HUES6 (cell line): ENCODE measurements at regions not wholly inside any gene's neighbourhood (a gene's known extent, or its start where the extent isn't known, plus 50 kb on each side); places are given as distances from the start of the nearest gene placed in this dataset.
"Not testable (repeated sequence)": the region's sequence is repeated elsewhere in the genome, so short reads cannot be mapped to it uniquely, and the experiment has no call there.

ENCODE experiments used
- H3K27ac ChIP-seq: 2 replicates; pipeline ENCODE4 v1.7.0; 2013; ENCODE audit warnings: low read depth, mild to moderate bottlenecking, low read length, inconsistent platforms
- H3K27me3 ChIP-seq: 2 replicates; pipeline ENCODE4 v1.6.1; 2013; ENCODE audit warnings: low read length; ENCODE audit not compliant: control insufficient read depth, insufficient read depth
- H3K36me3 ChIP-seq: 2 replicates; pipeline ENCODE4 v1.6.1; 2013; ENCODE audit warnings: low read length; ENCODE audit not compliant: control insufficient read depth, insufficient read depth
- H3K4me1 ChIP-seq: 2 replicates; pipeline ENCODE4 v1.6.1; 2013; ENCODE audit warnings: low read length; ENCODE audit not compliant: control insufficient read depth, insufficient read depth
- H3K4me3 ChIP-seq: 2 replicates; pipeline ENCODE4 v1.5.1; 2013; ENCODE audit warnings: low read depth, low read length
- H3K9ac ChIP-seq: one replicate; pipeline ENCODE4 v1.6.1; 2013; ENCODE audit warnings: mild to moderate bottlenecking, low read length
- H3K9me3 ChIP-seq: 2 replicates; pipeline ENCODE4 v1.6.1; 2013; ENCODE audit warnings: low read depth, low read length; ENCODE audit not compliant: control insufficient read depth, insufficient read depth

DNA sequence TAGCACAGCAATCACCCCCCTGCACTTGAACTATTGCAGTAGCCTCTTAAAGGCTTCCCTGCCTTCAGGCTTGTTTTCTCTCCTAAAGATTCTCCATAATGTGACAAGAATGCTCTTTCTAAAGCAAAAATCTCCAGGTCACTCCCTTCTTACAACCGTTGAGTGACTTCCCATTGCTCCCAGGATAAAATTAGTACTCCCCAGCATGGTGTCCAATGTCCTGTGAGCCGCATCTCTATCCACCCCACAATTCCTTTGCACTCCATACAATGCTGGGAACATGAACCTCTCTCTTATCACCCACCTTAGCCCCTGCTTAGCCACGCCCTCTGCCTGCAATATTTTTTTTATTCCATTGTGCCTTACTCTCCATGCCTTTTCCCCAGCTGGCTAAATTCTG lies 85.7 kb upstream of the SHISA3 start:
- Histone ChIP-seq H3K4me1 (peaks cover 35% of the 10 kb centered on the region), H3K36me3 (no peaks in the 10 kb centered on the region), H3K9ac (no peak overlapping the region), H3K4me3 (no peak overlapping the region), H3K9me3 (peaks cover 15% of the 10 kb centered on the region), H3K27ac (no peak overlapping the region), H3K27me3 (no peaks in the 10 kb centered on the region)

DNA sequence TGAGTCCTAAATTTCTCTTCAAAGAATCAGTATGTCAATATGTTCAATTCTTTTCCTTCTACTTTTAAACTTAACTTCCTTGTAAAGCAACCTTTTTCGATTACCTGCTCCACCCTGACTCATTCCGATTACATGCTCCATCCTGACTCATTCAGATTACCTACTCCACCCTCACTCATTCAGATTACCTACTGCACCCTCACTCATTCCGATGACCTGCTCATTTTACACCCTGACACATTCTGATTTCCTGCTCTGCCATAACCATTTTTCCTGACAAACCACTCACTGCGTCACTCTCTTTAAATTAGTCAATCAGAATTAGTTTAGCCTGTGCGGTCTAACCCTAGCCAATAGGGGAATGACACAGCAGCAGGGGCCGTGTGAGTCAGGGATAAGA lies 83.9 kb upstream of the SHISA3 start:
- not testable (repeated sequence) for H3K27ac ChIP-seq, H3K36me3 ChIP-seq, H3K4me3 ChIP-seq, H3K27me3 ChIP-seq, H3K9ac ChIP-seq
- Histone ChIP-seq H3K4me1 (peaks cover 35% of the 10 kb centered on the region), H3K9me3 (peaks cover 15% of the 10 kb centered on the region)

DNA sequence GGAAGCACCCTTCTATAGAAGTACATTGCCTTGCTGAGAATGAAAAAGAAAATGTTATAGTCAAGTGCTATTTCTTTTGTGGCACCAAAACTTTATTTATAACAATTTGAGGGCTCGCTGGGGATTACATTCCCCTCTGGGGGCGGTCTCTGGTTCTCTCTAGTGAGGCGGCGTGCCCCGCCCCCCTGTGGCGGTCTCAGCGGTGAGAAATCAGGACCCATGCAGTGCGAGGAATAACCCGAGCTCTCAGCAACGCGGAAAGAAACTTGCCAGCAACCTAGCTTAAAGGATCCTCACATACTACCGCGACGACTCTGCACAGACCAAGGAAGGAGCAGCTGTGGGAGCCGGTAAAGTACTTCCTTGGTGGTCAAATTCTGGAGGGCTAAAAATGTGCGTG lies 83.4 kb upstream of the SHISA3 start:
- Histone ChIP-seq H3K9ac (no peak overlapping the region), H3K4me1 (peaks cover 38% of the 10 kb centered on the region), H3K27me3 (no peaks in the 10 kb centered on the region), H3K36me3 (no peaks in the 10 kb centered on the region), H3K27ac (no peak overlapping the region), H3K9me3 (peaks cover 15% of the 10 kb centered on the region), H3K4me3 (no peak overlapping the region)

DNA sequence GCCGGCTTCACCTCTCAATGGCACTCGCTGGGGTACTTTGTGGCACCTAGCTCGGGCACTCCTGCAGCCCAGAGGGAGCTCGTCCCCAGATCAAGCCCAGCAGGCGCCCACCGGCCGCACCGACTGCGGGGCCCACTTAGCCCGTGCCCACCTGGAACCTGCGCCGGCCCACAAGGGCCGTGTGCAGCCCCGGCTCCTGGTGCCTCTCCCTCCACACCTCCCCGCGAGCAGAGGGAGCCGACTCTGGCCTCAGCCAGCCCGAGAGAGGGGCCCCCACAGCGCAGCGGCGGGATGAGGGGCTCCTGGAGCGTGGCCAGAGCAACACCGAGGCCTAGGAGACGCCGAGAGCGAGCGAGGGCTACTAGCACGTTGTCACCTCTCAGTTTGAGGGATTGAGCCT lies 82.1 kb upstream of the SHISA3 start:
- H3K27ac ChIP-seq: no peak overlapping the region

DNA sequence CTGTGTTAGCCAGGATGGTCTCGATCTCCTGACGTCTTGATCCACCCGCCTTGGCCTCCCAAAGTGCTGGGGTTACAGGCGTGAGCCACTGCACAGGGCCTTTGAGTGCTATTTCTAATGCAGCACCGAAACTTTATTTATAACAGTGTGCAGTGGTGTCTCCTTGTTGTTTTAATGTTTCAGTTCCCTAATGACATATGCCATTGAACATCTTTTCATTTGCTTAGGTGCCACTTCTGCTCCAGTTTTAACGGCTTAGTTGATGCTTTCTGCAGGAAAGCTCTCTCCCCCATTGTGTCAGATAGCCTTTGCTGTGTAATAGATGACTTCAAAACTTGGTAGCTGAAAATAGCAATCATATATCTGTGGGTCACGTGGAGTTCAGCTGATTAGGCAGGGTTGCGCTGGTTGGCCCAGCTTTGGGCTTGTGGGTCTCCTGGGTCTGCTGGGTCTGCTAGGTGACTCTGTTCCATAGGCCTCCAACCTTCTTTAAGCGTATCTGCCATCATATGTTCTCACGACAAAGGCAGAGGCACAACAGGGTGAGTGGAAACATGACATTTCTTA lies 76.4 kb upstream of the SHISA3 start:
- H3K9ac ChIP-seq: no peak overlapping the region
- no peak overlapping the region for H3K27ac ChIP-seq
- H3K36me3 ChIP-seq: no peaks in the 10 kb centered on the region
- peaks cover 8% of the 10 kb centered on the region; the same call in 1 of the 2 replicates for H3K9me3 ChIP-seq
- no peak overlapping the region for H3K4me3 ChIP-seq
- no peaks in the 10 kb centered on the region for H3K27me3 ChIP-seq
- H3K4me1 ChIP-seq: peaks cover 9% of the 10 kb centered on the region

More for the DNA sequence above, 82.1 kb upstream of the SHISA3 start:
- no peaks in the 10 kb centered on the region for H3K36me3 ChIP-seq
- no peak overlapping the region for H3K4me3 ChIP-seq
- H3K9ac ChIP-seq: no peak overlapping the region
- no peaks in the 10 kb centered on the region for H3K27me3 ChIP-seq
- H3K4me1 ChIP-seq: peaks cover 32% of the 10 kb centered on the region
- peaks cover 15% of the 10 kb centered on the region for H3K9me3 ChIP-seq

DNA sequence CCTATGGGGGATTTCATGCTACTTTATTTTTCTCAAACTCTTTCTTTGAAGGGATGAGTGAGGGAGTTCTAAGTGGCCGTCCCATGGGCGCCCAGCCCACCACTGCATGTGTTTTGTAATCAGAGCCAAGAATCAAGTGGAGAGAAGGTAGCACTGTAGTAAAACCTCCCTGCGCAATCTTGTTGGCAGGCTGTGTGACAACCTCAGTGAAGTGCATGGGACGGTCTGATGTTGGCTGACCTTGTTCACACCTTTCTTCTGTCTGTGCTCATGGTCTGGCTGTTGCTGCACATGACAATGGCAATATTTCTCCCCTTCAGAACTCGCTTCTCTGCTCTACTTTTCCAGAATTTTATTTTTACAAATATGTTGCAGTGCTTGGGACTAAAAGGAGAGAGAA lies 71.2 kb upstream of the SHISA3 start:
- Histone ChIP-seq H3K4me3 (no peak overlapping the region), H3K36me3 (no peaks in the 10 kb centered on the region), H3K4me1 (peaks cover 7% of the 10 kb centered on the region), H3K27ac (no peak overlapping the region), H3K9me3 (peaks cover 8% of the 10 kb centered on the region; the same call in 1 of the 2 replicates), H3K9ac (no peak overlapping the region), H3K27me3 (no peaks in the 10 kb centered on the region)

DNA sequence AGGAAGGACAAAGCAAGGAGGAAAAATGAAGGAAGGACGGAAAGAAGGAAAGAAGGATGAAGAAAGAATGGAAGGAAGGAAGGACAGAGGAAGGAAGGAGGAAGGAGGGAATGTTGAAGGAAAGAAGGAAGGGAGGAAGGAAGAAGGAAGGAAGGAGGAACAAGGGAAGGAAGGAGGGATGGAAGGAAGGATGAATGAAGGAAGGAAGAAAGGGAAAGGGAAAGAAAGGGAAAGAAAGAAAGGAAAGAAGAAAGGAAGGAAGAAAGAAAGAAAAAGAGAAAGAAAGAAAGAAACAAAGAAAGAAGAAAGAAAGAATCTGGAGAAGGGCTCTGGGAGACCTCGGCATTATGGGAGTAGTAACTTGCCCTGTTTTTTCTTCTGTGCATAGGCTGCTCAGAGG lies 70.8 kb upstream of the SHISA3 start:
- H3K9ac ChIP-seq: no peak overlapping the region
- H3K27me3 ChIP-seq: no peaks in the 10 kb centered on the region
- no peak overlapping the region for H3K27ac ChIP-seq
- no peaks in the 10 kb centered on the region for H3K36me3 ChIP-seq
- peaks cover 7% of the 10 kb centered on the region for H3K4me1 ChIP-seq
- no peak overlapping the region for H3K4me3 ChIP-seq
- H3K9me3 ChIP-seq: peaks cover 5% of the 10 kb centered on the region; the same call in 1 of the 2 replicates

DNA sequence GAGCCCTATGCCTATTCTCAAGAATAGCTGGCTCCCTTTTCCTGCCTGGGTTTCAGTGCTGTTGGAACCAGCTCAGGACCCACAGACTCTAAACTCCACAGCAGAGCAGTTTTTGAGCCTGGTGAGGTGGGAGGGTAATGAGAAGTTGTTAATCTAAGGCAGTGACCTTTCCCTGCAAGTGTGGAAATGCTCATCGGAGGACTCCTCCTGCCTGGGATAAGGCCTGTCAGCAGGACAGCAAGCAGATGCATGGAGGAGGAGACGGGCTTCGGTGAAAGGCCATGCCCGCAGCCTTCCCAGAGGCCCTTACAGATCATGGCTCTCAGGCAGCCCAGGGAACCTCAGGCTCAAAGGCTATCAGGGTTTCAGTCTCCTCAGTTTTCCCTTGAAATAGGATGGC lies 70.0 kb upstream of the SHISA3 start:
- H3K4me1 ChIP-seq: peaks cover 7% of the 10 kb centered on the region
- H3K36me3 ChIP-seq: no peaks in the 10 kb centered on the region
- no peaks in the 10 kb centered on the region for H3K27me3 ChIP-seq
- H3K27ac ChIP-seq: no peak overlapping the region
- H3K9ac ChIP-seq: no peak overlapping the region
- peaks cover 5% of the 10 kb centered on the region; the same call in 1 of the 2 replicates for H3K9me3 ChIP-seq
- no peak overlapping the region for H3K4me3 ChIP-seq

DNA sequence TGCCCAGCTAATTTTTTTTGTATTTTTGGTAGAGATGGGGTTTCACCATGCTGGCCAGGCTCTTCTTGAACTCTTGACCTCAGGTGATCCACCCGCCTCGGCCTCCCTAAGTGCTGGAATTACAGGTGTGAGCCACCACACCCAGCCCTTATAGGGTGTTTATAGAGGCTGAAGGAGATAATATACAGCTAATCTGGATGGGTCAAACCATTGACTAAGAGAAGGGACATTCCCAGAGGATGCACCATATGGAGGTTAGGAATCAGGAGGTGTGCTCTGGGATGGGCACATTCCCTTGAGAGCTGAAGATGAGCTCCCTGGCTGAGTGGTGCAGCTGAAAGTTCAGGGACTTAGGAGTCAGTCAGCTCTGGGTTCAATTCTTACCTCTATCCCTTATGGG lies 68.3 kb upstream of the SHISA3 start:
- Histone ChIP-seq H3K4me3 (no peak overlapping the region), H3K27ac (no peak overlapping the region), H3K36me3 (no peaks in the 10 kb centered on the region), H3K9me3 (no peaks in the 10 kb centered on the region), H3K4me1 (peaks cover 7% of the 10 kb centered on the region), H3K27me3 (no peaks in the 10 kb centered on the region), H3K9ac (no peak overlapping the region)

DNA sequence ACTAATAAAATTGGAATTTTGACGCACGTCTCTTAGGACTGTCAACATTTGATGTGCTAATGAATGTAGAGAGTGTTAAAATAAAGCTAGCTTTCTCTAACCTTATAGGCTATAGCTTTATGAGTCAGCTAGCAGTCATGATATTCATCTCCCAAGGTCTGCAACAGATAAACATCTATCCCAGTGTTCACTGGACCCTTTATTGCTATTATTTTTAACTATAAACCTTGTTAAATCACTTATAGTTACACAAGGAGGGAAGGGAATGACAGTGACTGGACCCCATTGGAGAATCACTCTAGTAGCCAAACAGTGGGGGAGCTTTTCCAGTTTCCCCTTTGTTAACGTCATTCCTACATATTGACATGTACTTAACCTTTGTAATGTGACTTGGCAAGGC lies 67.9 kb upstream of the SHISA3 start:
- H3K27ac ChIP-seq: no peak overlapping the region
- H3K9me3 ChIP-seq: no peaks in the 10 kb centered on the region
- H3K36me3 ChIP-seq: no peaks in the 10 kb centered on the region
- peaks cover 7% of the 10 kb centered on the region for H3K4me1 ChIP-seq
- H3K27me3 ChIP-seq: no peaks in the 10 kb centered on the region
- H3K9ac ChIP-seq: no peak overlapping the region
- no peak overlapping the region for H3K4me3 ChIP-seq

DNA sequence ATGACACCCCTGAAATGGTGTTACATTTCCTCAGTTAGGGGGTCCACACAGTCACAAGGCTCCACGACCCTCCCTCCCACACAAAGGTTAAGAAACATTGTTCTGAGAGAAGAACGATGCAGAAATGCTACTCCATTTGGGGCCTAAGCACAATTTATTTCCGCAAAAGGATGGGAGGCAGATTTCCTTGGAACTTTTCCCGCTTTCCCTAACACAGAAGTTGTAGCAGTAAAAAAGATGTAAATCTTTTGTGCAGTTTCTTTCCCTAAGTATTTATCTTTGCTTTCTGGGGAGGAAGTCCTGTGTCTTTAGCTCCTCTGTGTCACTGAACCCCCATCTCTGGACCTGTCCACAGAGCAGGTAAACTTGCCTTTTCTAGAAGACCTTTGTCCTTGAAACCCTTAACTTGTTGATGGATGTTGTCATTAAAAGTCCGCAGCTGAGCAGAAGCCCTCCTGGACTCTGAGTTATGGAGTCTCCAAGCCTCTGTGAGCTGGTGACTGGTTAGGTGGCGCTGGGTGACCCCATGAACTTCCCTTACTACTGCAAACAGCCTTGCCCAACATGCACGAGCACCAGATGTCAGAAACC lies 67.2 kb upstream of the SHISA3 start:
- H3K9me3 ChIP-seq: no peaks in the 10 kb centered on the region
- no peak overlapping the region for H3K9ac ChIP-seq
- H3K27ac ChIP-seq: no peak overlapping the region
- H3K27me3 ChIP-seq: no peaks in the 10 kb centered on the region
- no peak overlapping the region for H3K4me3 ChIP-seq
- H3K4me1 ChIP-seq: peaks cover 7% of the 10 kb centered on the region
- H3K36me3 ChIP-seq: no peaks in the 10 kb centered on the region
